NB4 (cell line): ENCODE measurements at regions not wholly inside any gene's neighbourhood (a gene's known extent, or its start where the extent isn't known, plus 50 kb on each side); places are given as distances from the start of the nearest gene placed in this dataset.

Source experiments
- DNase-seq: peaks from one replicate; pipeline ENCODE4 v3.0.0; 2010; ENCODE audit warnings: low read depth
- H3K4me3 ChIP-seq: one replicate; pipeline ENCODE4 v1.5.1; 2011; ENCODE audit warnings: mild to moderate bottlenecking, low read depth, low read length, moderate library complexity
- MYC ChIP-seq: IDR thresholded peaks from 2 replicates; pipeline ENCODE4 v1.6.1; 2011; ENCODE audit warnings: low read depth, low read length
- POLR2A ChIP-seq: IDR thresholded peaks from 2 replicates; pipeline ENCODE4 v1.6.1; 2011; ENCODE audit warnings: mild to moderate bottlenecking; ENCODE audit not compliant: insufficient read length; ENCODE audit errors: extremely low read depth
- TF ChIP-seq, protein P1 (sequence below): IDR thresholded peaks from 2 replicates; pipeline ENCODE4 v1.6.1; 2011; ENCODE audit warnings: low read depth, low read length
- TF ChIP-seq, protein P2 (sequence below): IDR thresholded peaks from one replicate; pipeline ENCODE4 v1.5.1; 2012; ENCODE audit warnings: low read depth, low read length

DNA sequence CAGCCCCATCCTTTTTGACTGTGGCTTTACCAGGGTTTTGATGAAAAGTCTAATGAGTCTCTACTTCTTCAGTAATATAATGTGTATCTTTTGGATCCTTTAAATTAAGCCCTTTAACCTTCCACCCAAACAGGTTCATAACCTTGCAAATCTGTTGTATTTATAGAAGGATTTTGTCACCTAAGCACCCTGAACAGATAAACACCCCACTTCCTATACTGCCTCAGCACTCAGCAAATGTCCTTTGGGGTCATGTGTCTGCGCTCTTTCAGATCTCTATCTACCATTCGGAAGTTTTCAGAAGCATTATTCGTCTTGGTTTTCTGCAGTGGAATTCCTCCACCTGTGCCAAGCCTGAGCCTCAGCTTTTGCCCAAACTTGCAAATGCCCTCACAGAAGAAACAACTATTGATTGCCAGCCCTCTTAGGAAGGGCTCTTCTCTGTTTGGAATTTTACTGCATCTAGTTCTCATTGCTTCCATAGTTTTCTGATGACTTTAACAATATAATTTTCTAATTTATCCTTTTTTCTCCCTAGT is 214.8 kb upstream of the KCNJ16 start:
- DNase-seq = no peak
- TF ChIP-seq, protein P1, sequence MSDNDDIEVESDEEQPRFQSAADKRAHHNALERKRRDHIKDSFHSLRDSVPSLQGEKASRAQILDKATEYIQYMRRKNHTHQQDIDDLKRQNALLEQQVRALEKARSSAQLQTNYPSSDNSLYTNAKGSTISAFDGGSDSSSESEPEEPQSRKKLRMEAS = no peak
- no peak for TF ChIP-seq POLR2A
- no peak for TF ChIP-seq MYC
- TF ChIP-seq, protein P2, sequence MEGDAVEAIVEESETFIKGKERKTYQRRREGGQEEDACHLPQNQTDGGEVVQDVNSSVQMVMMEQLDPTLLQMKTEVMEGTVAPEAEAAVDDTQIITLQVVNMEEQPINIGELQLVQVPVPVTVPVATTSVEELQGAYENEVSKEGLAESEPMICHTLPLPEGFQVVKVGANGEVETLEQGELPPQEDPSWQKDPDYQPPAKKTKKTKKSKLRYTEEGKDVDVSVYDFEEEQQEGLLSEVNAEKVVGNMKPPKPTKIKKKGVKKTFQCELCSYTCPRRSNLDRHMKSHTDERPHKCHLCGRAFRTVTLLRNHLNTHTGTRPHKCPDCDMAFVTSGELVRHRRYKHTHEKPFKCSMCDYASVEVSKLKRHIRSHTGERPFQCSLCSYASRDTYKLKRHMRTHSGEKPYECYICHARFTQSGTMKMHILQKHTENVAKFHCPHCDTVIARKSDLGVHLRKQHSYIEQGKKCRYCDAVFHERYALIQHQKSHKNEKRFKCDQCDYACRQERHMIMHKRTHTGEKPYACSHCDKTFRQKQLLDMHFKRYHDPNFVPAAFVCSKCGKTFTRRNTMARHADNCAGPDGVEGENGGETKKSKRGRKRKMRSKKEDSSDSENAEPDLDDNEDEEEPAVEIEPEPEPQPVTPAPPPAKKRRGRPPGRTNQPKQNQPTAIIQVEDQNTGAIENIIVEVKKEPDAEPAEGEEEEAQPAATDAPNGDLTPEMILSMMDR = no peak
- no peak overlapping the region for H3K4me3 ChIP-seq

DNA sequence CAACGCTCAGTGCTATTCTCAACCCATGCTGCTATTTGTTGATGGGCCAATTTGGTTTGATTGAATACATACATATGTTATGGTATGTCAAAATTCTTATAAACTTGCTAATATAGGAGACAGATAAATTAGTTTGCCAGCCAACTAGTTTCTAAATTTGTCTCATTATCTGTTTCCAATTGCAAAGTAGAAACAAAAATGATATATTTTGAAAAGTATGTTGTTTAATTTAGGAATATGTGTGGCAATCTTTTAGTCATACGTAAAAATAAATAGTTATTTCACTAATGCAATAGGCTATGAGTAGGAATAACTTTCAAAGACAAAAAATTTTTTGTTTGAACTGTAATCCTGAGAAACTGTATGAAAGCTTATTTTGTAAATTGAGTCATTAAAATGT is 210.6 kb upstream of the KCNJ16 start:
- H3K4me3 ChIP-seq = no peak overlapping the region
- DNase-seq = no peak
- TF ChIP-seq MYC (no peak), POLR2A (no peak)
- TF ChIP-seq, protein P1 = no peak
- TF ChIP-seq, protein P2 = no peak

DNA sequence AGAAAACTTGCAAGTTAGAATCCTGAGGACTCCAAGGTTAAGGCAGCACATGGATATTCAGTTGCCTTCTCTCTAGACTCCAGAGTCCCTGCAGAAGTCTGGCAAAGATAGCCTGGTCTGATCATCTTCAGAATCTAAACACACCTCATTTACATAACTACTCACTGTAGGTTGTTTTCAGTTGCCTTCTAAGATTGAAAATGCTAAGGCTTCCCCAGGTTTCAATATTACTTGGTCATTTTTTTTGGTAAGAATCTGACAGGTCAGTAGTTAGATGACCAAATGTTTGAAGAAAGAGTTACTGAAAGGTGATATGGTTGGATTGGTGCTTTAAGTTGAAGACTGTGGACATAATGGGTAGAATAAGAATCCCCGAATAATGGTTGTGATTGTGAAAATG is 205.4 kb upstream of the KCNJ16 start:
- TF ChIP-seq, protein P2 = no peak
- TF ChIP-seq, protein P1 = no peak
- TF ChIP-seq POLR2A (no peak), MYC (no peak)
- DNase-seq = no peak
- no peak overlapping the region for H3K4me3 ChIP-seq

DNA sequence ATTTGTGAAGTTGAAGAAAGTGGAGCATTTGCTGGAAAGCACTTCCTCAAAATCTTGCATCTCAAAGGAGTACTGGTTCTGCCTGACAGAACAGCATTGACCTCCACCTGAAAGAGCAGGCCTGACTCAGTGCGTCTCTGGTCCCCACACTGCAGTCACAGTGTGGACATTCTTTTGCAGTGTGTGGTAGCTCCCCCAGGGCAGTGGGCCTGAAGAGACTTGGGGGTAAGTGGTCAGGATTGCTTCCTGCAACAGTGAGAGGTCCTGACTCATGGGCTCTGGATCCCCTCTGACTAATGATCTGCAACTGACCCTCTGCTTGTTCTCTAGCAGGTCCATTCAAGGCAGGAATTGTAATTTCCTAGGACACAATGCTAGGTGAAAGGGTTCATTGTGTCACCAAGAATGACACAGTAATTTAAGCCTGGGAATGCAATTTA is 204.9 kb upstream of the KCNJ16 start:
- TF ChIP-seq, protein P2 = no peak
- TF ChIP-seq POLR2A (no peak), MYC (no peak)
- TF ChIP-seq, protein P1 = no peak
- no peak for DNase-seq

DNA sequence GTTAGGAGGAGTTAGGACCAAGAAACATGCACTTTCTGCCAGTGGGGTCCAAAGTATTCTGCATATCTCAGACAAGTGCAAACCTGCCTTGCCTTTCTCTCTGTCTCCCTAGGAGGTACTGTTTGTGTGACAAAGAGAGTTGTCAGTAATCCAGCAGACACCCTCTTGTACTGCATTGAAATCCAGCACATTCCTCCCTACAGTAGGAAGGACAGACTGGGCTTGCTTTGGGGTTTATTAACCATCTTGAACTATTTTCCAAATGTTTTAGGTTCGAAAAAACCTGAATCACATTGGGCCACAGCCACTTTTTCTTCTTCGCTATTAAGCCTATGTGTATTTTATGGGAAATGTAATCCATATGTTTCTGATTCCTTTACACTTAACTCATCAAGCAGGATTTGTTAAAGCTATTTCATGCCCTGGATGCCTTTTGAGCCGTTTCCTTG is 204.2 kb upstream of the KCNJ16 start:
- no peak overlapping the region for H3K4me3 ChIP-seq
- no peak for DNase-seq
- TF ChIP-seq, protein P1 = no peak
- TF ChIP-seq, protein P2 = no peak
- TF ChIP-seq MYC (no peak), POLR2A (no peak)

More for the DNA sequence above, 204.9 kb upstream of the KCNJ16 start:
- H3K4me3 ChIP-seq = no peak overlapping the region
